GM06990 (cell line): ENCODE measurements at regions not wholly inside any gene's neighbourhood (a gene's known extent, or its start where the extent isn't known, plus 50 kb on each side); places are given as distances from the start of the nearest gene placed in this dataset.

Experiments used
- DNase-seq: peaks from one replicate; pipeline ENCODE4 v3.0.0-alpha.2; 2011; ENCODE audit not compliant: insufficient read length; ENCODE audit errors: extremely low read depth
- H3K27me3 ChIP-seq: replicated peaks from 2 replicates; pipeline ENCODE4 v1.6.0; 2011; ENCODE audit warnings: low read length; ENCODE audit not compliant: control insufficient read depth, insufficient read depth
- H3K36me3 ChIP-seq: 2 replicates; pipeline ENCODE4 v1.5.1; 2011; ENCODE audit warnings: low read length; ENCODE audit not compliant: control insufficient read depth, insufficient read depth
- H3K4me3 ChIP-seq: replicated peaks from 2 replicates; pipeline ENCODE4 v1.5.1; 2011; ENCODE audit warnings: low read depth, mild to moderate bottlenecking, control low read depth, low read length
- TF ChIP-seq, protein P1 (sequence below): IDR thresholded peaks from 2 replicates; pipeline ENCODE4 v1.5.1; 2011; ENCODE audit warnings: low read length, control low read depth, mild to moderate bottlenecking, inconsistent platforms; ENCODE audit not compliant: insufficient read depth, poor library complexity, severe bottlenecking

DNA sequence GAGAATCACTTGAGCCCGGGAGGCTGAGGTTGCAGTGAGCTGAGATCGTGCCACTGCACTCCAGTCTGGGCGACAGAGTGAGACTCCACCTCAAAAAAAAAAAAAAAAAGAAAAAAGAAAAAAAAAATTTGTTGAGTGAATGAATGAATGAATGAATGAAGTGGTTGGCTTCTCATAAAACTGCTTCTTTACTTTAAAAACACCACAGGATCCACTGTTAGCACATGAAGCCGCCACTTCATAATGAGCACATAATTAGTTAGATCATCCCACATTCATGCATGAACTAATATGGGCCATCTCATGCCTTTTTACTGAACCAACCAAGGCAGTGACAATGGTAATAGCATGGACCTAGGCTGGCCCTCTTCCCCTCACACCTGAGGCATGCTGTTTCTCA is 135.0 kb upstream of the XYLT1 start:
- no peak for DNase-seq
- TF ChIP-seq, protein P1, sequence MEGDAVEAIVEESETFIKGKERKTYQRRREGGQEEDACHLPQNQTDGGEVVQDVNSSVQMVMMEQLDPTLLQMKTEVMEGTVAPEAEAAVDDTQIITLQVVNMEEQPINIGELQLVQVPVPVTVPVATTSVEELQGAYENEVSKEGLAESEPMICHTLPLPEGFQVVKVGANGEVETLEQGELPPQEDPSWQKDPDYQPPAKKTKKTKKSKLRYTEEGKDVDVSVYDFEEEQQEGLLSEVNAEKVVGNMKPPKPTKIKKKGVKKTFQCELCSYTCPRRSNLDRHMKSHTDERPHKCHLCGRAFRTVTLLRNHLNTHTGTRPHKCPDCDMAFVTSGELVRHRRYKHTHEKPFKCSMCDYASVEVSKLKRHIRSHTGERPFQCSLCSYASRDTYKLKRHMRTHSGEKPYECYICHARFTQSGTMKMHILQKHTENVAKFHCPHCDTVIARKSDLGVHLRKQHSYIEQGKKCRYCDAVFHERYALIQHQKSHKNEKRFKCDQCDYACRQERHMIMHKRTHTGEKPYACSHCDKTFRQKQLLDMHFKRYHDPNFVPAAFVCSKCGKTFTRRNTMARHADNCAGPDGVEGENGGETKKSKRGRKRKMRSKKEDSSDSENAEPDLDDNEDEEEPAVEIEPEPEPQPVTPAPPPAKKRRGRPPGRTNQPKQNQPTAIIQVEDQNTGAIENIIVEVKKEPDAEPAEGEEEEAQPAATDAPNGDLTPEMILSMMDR: no peak
- no peaks in the 10 kb centered on the region for H3K36me3 ChIP-seq
- no peaks in the 10 kb centered on the region; the same call in 1 of the 2 replicates for H3K27me3 ChIP-seq
- H3K4me3 ChIP-seq: no peak overlapping the region

DNA sequence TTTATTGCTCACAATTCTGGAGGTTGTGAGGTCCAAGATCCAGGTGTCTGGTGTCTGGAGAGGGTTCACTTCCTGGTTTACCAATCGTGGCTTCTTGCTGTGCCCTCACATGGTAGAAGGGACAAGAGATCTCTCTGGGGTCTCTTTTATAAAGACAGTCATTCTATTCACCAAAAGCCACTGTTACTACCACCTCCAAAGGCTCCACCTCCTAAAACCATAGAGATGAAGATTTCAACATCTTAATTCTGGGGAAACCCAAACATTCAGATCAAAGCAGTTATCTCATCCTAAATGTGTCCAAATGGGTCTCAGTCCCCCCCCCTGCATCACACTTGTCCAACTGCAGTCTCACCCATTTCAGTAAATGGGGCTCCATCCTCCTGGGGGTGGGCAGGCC is 132.9 kb upstream of the XYLT1 start:
- H3K4me3 ChIP-seq: no peak overlapping the region
- no peaks in the 10 kb centered on the region for H3K36me3 ChIP-seq
- no peaks in the 10 kb centered on the region; the same call in 1 of the 2 replicates for H3K27me3 ChIP-seq
- TF ChIP-seq, protein P1: no peak
- no peak for DNase-seq

DNA sequence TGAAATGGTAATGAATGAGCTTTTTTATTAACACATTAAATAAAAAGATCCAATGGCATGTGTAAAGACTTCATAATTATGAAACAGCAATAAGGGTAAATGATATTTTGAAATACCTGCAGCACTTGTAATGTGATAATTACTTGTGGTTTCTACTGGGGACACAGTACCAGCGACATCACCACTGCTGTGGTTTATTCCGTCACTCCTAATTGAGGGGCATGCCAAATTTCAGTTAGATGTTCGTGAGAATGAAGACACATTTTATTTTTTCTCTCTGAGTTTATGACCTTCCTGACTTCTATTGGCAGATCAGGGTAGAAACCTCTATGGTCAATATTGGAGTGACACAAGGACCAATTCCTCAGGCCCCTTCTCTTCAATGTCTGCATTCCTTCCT is 131.9 kb upstream of the XYLT1 start:
- TF ChIP-seq, protein P1: no peak

DNA sequence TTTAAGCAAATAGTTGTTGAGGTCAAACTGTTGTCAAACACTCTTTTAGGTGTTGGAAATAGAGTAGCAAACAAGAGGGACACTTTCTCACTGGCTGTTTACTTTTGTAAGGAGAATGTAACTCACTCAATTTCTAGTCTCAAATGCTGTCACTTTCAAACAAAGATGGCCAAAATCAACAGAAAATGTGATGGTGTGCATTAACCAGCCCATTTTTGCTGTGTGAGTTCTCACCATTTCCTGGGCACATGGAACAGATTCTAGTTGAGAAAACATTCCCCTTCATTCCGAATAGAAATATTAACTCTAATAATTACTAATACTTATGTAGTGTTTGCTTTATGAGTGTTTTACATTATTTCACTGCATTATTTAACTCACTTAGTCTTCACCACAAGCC is 128.2 kb upstream of the XYLT1 start:
- DNase-seq: no peak
- TF ChIP-seq, protein P1: no peak
- Histone ChIP-seq H3K36me3 (no peaks in the 10 kb centered on the region), H3K27me3 (no peaks in the 10 kb centered on the region), H3K4me3 (no peak overlapping the region)

More for the DNA sequence above, 131.9 kb upstream of the XYLT1 start:
- H3K36me3 ChIP-seq: no peaks in the 10 kb centered on the region
- DNase-seq: no peak
- no peak overlapping the region for H3K4me3 ChIP-seq
- no peaks in the 10 kb centered on the region for H3K27me3 ChIP-seq

DNA sequence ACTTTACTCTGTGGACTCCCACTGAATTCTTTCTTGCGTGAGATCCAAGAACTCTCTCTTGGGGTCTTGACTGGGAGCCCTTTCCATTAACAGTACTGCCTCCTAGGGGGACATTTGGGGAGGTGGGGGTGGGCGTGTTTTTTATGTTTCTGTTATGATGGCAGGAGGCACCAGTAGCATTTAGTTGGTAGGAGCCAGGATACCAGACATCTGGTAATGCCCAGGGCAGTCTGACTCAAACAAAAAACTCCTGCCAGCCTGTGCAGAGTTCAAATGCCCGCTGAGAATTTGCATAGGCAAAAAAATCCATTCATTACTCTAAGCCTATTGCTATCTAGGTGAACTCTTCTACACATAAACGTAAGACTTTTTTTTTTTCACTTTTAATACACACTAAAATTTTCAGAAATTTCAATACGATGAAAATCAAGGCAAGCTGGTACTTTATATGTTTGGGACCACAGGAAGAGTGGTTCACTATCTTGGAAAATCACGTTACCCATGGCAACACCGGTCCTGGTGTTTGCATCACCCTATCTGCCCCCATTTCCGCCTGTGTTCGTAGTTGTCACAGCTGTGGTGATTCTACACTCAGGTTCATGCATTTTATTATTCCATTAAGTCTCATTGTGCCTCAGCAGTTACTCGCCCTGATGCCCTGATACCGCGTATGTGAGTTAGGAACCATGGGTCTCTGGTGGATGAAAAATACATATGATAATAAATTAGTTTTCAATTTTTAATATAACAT is 121.1 kb upstream of the XYLT1 start:
- no peaks in the 10 kb centered on the region for H3K36me3 ChIP-seq

More for the DNA sequence above, 121.1 kb upstream of the XYLT1 start:
- H3K4me3 ChIP-seq: no peak overlapping the region
- no peak for DNase-seq
- no peaks in the 10 kb centered on the region for H3K27me3 ChIP-seq
- TF ChIP-seq, protein P1: no peak
